HG03571 (cell line): ENCODE measurements at regions not wholly inside any gene's neighbourhood (a gene's known extent, or its start where the extent isn't known, plus 50 kb on each side); places are given as distances from the start of the nearest gene placed in this dataset.
A peak's percentile ranks its signal among the peaks of the same experiment; 100 is the strongest.
"Not testable (repeated sequence)": the region's sequence is repeated elsewhere in the genome, so short reads cannot be mapped to it uniquely, and the experiment has no call there.

Source experiments
- ATAC-seq: cut with Tn5 transposase; IDR thresholded peaks from one replicate; pipeline ENCODE4 v1.9.1; 2021; ENCODE audit not compliant: unreplicated experiment

DNA sequence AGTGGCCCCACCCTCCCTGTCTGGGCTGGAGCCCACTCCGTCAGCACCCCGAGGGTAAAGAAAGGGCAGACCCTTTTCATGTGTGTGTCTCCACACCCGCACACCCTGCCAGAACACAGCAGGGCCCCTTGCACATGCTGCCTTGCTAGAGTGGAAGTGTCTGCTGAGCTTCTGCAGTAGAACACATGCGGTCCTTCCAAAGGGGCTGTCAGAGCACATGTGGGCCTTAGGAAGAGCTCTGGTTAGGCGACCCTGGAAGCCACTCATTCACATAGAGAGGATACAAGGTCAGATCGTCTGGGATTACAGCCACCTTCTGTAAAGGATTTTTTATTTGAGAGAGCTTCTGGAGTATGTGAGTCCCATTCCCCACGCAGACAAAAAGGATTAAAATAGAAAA lies 613.2 kb upstream of the RAB6C start:
- ATAC-seq, result no peak

DNA sequence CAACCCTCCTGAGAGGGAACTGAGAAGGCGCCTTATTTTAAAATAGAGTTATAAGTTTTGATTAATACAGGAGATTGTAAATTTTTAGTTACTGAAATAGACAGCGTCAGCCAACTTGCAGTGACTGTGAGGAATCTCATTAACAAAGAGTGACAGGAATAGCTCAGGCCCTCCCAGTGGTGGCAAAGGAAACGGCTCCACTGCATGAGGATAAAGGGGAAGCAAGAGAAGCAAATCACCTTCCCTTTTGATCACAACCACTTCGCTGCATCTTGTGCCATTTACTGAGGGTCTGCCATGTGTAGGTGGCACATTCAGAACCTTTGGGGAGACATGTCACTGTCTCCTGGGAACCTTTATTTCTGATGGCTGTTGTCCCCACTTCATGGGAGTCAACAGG lies 612.4 kb upstream of the RAB6C start:
- no peak for ATAC-seq

DNA sequence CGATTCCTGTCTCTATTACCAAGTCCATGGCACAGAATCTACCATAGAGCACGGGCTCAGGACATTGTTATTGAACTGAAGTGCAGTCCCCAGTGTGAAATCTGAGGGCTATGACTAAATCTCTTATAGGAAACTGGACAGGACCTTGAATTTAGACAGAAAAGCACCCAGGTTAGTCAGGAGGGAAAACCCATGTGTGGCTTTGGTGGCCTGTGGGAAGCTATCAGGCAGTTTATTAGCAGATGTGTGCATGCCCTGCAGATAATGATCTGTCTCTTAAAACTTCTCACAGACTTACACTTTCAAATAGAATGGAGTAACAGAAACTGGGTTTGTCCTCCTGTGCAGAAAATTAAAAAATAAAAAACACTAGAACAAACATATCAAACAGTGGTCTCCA lies 610.0 kb upstream of the RAB6C start:
- no peak for ATAC-seq

DNA sequence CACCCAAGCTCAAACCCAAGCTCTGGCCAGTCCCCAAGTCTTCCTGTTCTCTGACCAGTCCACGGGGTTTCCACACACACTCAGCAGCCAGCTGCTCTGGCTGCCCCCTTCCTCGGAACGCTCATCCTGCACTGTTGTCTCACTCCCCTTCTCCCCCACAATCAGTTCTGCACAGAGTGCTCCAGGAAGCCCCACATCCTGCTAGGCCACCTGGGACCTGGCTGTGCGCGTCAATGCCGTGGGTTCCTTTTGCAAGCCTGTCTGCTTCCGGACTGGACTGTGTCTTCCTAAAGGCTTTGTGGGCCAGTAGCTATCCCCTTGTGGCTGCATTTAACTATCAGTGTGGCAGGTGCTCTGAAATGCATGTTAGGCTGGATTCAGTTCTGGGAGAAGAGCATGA lies 605.0 kb upstream of the RAB6C start:
- no peak for ATAC-seq

DNA sequence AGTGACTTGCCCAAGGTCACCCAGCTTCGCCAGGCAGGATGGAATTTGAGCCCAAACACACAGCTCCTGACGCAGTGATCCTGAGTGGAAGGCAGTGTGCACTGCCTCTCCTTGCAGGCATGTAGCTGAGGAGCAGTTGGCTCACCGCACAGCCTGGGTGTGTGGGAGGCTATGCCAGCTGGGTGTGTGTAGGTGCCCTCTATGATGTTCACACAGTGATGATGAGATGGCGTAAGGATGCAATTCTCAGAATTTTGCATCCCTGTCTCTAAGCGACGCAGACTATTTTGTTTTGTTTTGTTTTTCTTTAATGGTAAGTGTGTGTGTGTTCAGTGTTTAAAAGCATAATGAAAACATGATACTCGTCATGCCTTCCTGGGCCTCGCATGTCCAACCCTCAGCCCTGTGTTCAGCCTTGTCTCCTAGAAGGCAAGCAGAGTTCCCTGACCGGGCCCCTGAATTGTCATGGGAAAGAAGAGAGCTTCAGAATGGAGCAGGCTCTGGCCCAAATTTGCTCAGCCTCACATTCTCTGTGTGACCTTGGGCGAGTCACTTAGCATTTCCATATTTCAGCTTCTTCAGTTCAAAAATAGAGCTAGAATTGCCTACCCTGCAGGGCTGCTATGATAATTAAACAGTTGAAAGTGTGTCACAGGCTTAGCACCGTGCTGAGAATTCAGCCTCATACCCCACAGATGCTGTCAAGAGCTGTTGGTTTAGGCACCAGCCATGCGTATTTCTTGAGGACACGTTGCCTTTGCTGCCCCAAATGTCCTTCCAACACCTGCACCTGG lies 603.6 kb upstream of the RAB6C start:
- ATAC-seq, result no peak

DNA sequence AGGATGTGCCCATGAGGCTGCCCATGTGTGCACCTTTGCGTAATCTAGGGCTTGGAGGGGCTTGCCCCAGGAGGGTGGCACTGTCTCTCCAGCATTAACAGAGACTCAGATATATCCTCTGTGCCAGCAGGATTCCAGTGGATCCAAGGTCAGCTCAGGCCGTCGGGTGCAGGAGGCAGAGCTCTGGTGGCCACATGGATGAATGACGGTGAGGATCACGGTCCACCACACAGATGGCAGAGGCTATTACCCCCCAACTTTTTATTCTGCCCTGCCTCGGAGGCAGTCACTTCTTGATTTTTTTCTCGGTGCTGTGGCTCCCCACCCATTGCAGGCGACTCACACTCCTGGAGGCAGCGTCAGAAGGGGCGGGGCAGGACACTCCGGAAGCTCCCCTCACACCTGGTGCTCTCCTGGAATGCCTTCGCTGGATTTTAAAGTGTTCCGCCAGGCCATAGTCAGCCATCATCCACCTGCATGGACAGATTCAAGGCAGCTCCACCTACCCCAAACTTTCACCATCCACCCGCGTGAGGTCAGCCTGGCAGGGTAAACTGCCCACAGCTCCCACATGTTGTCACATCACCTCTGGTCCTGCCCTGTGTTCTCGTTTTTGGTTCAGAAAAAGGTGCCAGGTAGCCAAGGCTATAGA lies 602.9 kb upstream of the RAB6C start:
- ATAC-seq, result no peak

DNA sequence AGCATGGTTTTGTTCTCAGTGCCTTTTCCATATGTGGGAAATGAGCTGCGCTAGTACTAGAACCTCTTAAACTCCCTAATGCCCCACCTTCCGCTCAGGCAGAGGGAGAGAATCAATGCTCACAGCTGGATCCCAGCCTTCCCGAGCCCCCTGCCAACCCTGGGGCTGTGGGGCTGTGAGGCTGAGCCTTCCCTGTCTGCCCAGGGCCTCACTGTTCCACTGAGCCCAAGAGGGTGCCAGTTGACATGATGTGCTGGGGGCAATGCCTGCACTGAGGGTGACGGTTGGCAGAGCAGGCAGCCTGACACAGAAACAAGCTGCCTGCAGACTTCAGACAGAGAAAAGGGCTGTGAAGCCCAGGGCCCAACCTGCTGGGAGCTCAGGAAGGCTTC lies 602.4 kb upstream of the RAB6C start:
- no peak for ATAC-seq

DNA sequence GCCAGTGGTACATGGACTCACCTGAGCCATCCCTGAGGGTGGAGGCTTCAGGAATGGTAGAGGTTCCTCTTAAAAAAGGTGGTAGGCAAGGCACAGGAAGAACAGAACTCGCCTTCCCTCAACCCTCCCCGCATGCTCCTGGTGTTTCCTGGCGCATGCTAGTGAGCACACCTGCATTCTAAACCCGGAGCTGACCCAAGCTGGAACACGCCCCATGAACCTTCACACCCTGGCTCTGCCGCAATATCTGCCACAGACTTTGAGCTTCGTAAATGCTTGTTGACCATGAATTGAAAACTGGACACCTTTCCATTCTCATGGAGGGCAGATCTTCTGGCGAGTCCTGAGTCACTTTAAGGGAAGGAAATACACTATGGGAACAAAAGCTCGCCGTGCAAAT lies 601.3 kb upstream of the RAB6C start:
- no peak for ATAC-seq

DNA sequence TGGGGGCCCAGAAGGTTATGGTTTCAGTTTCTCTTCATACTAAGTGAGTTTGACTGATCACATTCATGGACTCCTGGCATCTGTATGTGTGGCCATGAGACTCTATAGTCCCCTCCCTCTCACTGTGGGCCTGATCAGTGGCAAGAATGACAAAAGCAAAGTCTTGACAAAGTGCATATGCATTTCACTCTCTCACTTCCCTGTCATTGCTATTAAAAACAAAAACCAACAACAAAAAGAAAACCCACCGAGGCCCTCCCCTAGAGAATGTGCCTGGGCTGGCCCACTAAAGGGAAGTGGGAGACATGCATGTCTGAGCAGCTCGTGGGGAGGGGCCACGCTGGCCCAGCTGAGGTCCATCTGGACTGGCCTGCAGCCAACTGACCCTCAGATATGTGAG lies 600.1 kb upstream of the RAB6C start:
- no peak for ATAC-seq

DNA sequence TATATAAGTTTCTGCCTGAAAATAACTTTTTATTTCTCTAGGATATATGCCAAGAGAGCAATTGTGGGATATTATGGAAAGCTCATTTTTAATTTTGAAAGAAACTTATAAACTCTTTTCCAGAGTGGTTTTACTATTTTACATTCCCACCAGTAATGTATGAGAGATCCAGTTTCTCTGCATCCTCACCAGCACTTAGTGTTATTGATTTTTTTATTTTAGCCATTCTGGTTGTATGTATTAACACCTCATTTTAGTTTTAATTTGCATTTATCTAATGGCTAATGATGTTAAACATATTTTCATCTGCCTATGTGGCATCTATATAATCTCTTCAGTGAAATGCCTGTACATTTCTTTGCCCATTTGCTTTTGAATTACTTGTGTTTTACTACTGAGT lies 597.7 kb upstream of the RAB6C start:
- no peak for ATAC-seq

DNA sequence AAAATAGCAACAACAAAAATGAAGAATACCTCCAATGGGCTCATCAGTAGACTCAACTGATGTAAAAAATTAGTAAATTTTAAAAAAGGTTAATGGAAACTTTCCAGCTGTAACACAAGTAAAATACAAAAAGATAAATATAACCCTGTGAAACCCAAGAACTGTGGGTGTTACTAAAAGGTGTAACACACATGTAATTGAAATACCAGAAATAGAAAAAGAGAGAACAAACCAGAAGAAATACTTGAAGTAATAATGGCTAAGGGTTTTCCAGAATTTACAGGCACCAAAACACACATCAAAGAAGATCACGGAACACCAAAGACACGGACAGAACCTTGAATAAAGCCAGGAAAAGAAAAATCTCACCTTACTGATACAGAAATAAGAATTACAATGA lies 590.6 kb upstream of the RAB6C start:
- ATAC-seq, result no peak

DNA sequence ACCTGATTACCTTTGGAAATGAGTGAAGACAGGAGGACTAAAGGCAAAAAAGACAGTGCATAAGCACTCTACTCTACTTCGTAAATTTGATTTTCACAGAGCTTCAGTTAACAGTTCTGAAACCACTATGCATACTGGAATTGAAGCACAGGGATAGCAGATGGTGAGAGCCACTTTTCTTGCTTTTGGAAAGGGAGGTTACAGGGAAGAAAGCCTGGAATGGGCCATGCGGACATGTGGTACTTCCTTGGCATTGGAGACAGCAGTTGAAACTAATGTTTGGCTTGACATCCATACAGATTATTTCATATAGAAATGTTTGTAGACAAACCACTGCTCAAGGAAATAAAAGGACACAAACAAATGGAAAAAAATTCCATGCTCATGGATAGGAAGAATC lies 585.6 kb upstream of the RAB6C start:
- no peak for ATAC-seq

DNA sequence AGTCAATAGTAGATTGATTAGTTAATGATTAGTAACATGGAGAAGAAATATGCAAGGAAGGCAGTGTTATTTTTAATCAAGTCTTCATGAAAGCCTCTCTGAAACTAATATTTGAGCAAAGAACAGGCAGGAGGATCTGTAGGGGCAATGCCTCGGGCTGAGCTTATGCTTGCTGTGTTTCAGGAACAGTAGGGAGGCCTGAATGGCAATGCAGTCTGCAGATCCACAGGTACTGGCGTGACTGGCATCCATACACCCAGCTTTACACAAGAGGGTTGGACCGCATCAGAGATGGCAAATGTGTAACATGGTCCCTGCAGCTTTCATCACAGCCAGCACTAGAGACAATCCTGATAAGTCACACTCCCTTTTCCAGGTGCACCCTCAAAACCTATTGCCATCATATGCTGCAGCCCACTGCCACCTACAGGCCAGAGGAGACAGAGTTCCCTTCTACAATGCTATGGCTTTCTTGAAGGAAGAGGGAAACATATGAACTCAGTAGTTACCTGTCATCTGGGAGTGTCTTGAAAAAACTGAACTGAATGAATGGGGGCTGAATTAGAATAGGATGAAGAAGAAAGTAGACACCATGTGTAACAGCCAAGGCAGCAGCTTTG lies 582.4 kb upstream of the RAB6C start:
- ATAC-seq, result peak; percentile 72

DNA sequence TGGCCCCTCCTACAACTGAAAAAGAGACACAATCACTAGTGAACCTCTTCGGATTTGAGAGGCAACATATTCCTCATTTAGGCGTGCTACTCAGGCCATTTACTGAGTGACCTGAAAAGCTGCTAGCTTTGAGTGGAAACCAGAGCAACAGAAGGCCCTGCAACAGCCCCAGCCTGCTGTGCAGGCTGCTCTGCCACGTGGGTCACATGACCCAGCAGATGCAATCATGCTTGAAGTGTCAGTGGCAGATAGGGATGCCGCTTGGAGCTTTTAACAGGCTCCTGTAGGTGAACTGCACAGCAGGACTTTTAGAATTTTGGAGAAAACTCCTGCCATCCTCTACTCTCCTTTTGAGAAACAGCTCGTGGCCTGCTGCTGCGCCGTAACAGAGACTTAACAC lies 578.6 kb upstream of the RAB6C start:
- ATAC-seq, result no peak

DNA sequence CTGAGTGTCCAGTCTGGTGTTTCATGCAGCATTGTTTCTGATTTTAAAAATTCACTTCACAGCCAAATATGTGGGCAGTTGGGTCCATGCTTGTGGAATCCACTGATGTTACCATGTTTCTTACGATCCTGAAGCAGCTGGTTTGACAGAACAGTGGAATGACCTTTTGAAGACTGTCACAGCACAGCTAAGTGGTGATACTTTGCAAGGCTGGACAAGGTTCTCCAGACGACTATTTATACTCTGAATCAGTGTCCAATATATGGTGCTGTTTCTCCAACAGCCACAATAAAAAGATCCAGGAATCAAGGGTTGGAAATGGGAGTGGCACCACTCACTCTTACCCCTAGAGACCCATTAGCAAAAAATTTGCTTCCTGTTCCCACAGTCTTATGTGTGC lies 577.4 kb upstream of the RAB6C start:
- ATAC-seq, result no peak

DNA sequence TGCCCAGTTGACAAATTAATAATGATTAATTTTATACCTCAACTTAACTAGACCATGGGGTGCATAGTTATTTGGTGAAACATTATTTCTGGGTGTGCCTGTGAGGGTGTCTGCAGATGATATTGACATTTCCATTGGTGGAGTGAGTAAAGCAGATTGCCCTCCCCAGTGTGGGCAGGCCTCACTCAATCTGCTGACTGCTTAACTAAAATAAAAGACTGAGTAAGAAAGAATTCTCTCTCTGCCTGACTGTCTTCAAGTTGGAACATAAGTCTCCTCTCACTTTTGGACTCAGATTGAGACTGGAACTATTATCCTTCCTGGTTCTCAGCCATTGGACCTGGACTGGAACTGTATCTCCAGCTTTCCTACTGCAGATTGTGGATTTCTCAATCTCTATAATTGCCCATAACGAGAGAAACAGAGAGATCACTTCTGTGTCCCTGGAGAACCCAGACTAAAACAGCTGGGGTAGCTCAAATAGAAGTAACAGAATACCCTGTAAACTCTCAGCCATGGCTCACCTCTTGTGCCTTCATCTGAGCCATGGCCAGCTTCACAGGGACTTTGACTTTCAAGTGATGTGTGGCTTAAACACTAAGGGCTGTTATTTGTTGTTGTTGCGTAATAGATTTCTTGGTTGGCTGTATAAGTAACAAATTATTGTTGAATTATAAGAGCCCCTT lies 575.3 kb upstream of the RAB6C start:
- ATAC-seq, result no peak

DNA sequence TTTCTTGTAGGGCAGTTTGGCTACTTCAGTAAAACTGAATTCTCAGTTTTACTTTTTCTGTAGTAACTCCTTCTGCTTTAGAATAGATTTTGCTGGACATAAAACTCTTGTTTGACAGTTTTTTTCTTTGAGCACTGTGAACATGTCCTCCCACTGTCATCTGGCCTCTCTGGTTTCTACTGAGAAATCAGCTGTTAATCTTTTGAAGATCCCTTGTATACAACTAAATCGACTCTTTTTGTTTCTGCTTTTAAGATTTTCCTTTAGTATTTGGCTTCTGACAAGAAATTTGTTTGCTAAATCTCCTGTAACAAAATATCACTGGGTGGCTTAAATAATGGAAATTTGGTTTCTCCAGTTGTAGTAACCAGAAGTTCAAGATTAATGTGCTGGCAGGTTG lies 570.9 kb upstream of the RAB6C start:
- ATAC-seq, result no peak

DNA sequence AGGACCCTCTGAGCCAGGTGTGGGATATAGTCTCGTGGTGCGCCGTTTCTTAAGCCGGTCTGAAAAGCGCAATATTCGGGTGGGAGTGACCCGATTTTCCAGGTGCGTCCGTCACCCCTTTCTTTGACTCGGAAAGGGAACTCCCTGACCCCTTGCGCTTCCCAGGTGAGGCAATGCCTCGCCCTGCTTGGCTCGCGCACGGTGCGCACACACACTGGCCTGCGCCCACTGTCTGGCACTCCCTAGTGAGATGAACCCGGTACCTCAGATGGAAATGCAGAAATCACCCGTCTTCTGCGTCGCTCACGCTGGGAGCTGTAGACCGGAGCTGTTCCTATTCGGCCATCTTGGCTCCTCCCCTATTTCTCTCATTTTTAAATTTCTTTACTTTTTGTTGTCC lies 562.4 kb upstream of the RAB6C start:
- ATAC-seq, result not testable (repeated sequence)

DNA sequence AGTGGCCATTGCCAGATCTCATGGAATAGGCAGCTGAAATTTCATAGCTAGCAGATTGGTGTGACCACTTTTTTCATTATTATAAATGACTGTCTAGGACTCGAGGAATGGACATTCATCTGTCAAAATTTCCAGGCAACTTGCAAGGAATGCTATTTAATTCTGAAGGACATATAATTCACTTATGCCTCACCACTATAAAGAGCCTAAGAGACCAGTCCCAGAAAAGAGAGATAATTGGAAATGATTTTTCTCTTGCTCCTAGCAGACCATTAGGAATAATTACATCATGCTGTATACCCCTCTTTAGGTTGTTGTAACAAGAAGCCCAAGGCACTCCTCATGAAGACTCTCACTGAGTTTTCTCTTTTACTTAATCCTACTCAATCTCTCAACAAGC lies 557.4 kb upstream of the RAB6C start:
- ATAC-seq, result no peak

DNA sequence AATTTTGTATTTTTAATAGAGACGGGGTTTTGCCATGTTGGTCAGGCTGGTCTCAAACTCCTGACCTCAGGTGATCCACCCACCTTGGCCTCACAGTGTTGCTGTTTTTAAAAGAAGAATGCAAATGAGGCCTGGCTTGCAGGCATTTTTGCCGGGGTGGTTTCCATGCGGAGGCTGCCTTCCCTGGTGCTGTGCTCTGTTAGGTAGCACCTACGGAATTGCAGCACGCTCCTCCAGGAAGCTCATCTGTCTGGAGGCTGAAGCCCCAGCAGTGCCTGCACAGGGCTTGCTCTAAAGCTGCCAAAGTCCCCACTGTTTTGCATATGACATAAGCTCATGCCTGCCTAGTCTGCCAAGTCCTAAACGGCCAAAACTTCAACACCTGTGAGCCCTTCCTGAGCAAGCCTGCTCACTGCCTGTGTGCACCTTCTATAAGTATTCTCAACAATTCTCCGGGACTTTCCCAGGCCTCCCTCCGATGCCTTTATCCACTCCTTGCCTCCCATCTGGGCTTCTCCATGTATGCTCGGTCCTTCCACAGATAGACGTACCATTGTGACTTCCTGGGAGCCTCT lies 551.3 kb upstream of the RAB6C start:
- ATAC-seq, result no peak

DNA sequence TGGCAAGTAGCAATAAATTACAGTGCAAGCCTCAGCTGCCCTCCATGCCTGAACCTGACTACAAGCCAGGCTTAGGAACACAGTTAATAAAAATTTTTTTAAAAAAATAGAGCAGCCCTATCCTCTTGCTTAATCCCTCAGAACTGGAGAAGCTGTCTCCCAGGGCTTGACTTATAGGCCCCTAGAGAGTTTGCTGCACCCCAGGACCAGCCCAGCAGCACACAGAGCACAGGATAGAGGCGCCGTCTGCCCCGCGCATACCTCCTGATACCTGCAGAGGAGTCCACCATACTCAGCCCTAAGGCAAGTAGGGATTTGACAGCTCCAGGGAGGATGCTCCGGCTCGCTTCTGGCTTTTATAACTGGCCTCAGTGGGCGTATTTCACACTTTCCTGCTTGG lies 548.6 kb upstream of the RAB6C start:
- ATAC-seq, result no peak

DNA sequence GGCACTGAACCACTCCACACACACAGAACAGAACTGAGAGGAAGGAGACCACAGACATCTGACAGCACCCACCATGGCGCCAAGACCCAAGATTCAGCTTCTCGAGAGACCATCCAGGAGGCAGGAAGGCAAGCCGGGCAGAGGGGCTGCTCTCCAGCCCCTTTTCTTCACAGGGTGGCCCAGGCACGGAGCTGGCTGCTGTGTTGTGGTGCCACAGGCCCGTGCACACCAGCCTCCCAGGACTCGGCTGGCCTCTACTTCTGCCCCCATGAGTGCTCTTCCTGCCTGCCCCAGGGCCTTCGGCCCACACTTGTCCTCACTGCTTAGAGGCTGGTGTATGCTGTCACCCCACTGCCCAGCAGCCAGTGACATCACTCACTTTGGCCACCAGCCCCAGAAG lies 547.6 kb upstream of the RAB6C start:
- ATAC-seq, result no peak
